ENCODE measurements at regions not wholly inside any gene's neighbourhood (a gene's known extent, or its start where the extent isn't known, plus 50 kb on each side); places are given as distances from the start of the nearest gene placed in this dataset.

GRCh38 chr7:81073931-81074251 lies 155.0 kb upstream of the SEMA3C start:
- no TSS peak for BruUV-seq (replicated peaks)
- H3K9me1 ChIP-seq (replicated peaks; ENCODE audit: control insufficient read depth, extremely low read depth, insufficient read depth, low read length), result no peaks in the 10 kb centered on the region
- TF ChIP-seq EZH2 (IDR thresholded peaks at IDR 0.05; ENCODE audit: borderline replicate concordance, low read depth, low read length, severe bottlenecking), result no peak
- TF ChIP-seq POLR2AphosphoS5 (IDR thresholded peaks at IDR 0.05; ENCODE audit: insufficient read depth, low read depth, low read length), result no peak
- TF ChIP-seq MYC (IDR thresholded peaks at IDR 0.05; ENCODE audit: low read depth, low read length), result no peak
- no peak for TF ChIP-seq GATA2 (IDR thresholded peaks at IDR 0.05; ENCODE audit: insufficient read depth, insufficient read length, low read depth, low read length)
- TF ChIP-seq MAX (IDR thresholded peaks at IDR 0.05; ENCODE audit: insufficient read depth, insufficient read length), result no peak
- TF ChIP-seq POLR2A (IDR thresholded peaks at IDR 0.05; ENCODE audit: low read depth, low read length), result no peak
- no peak for TF ChIP-seq JUN (IDR thresholded peaks at IDR 0.05; ENCODE audit: borderline replicate concordance, insufficient read depth, insufficient read length, low read depth)
- no peak for TF ChIP-seq CTCF (IDR thresholded peaks at IDR 0.05; ENCODE audit: extremely low read depth in 1 of 2, insufficient read depth in 1 of 2, low read depth in 1 of 2, low read length in 2 of 2)
- no peak for TF ChIP-seq FOS (IDR thresholded peaks at IDR 0.05; ENCODE audit: borderline replicate concordance, insufficient read depth, low read length)
- no peak overlapping the region for H3K27ac ChIP-seq (ENCODE audit: insufficient read depth, low read depth, low read length)
- H3K79me2 ChIP-seq (ENCODE audit: control insufficient read depth, insufficient read depth, low read length), result no peaks in the 10 kb centered on the region
- FAIRE-seq (no peak), DNase-seq (ENCODE audit: low read depth, low spot score) (no peak)
- ChIA-PET CTCF (no interaction called here), POLR2A (no interaction called here)
- dilution Hi-C loops (cut with MboI; ENCODE audit: extremely low pct_ligation_motif_present, low sequenced_read_pairs) (no loop called here), intact Hi-C loops (cut with micrococcal nuclease) (no loop called here)
- H3K36me3 ChIP-seq (ENCODE audit: control insufficient read depth in 2 of 2, extremely low read depth in 1 of 2, insufficient read depth in 2 of 2, low read length in 2 of 2), result no peaks in the 10 kb centered on the region
- no peaks in the 10 kb centered on the region for H3K9me3 ChIP-seq (replicated peaks; ENCODE audit: control insufficient read depth, insufficient read depth, low read length)
- H3K4me2 ChIP-seq (ENCODE audit: insufficient read depth, low read length), result no peak overlapping the region
- no peak overlapping the region for H3K9ac ChIP-seq (replicated peaks; ENCODE audit: extremely low read depth, insufficient read depth, low read length)
- H3K4me1 ChIP-seq (ENCODE audit: control insufficient read depth, extremely low read depth, insufficient read depth, low read length), result no peaks in the 10 kb centered on the region
- H3K4me3 ChIP-seq (replicated peaks in 1 of 3; ENCODE audit: insufficient read depth in 1 of 3, low read depth in 1 of 3, low read length in 3 of 3), result no peak overlapping the region
- no peaks in the 10 kb centered on the region for H3K27me3 ChIP-seq (ENCODE audit: control insufficient read depth in 2 of 2, insufficient read depth in 2 of 2, low read length in 2 of 2)
- no peak overlapping the region for H2AFZ ChIP-seq (ENCODE audit: low read depth, low read length)
- no peaks in the 10 kb centered on the region for H4K20me1 ChIP-seq (replicated peaks; ENCODE audit: control insufficient read depth, extremely low read depth, insufficient read depth, low read length)
